ENCODE measurements at regions not wholly inside any gene's neighbourhood (a gene's known extent, or its start where the extent isn't known, plus 50 kb on each side); places are given as distances from the start of the nearest gene placed in this dataset.

- Mint-ChIP-seq H3K4me3 (ENCODE audit: unreplicated experiment) (no peak overlapping the region), H3K27me3 (ENCODE audit: unreplicated experiment) (no peaks in the 10 kb centered on the region), H3K9me3 (ENCODE audit: unreplicated experiment) (peaks cover 2% of the 10 kb centered on the region), H3K4me1 (ENCODE audit: low read depth, unreplicated experiment) (no peaks in the 10 kb centered on the region), H3K36me3 (ENCODE audit: unreplicated experiment) (no peaks in the 10 kb centered on the region), H3K27ac (ENCODE audit: unreplicated experiment) (no peak overlapping the region)
- TF ChIP-seq CTCF (IDR thresholded peaks at IDR 0.05; ENCODE audit: partially characterized antibody, unreplicated experiment), result no peak
- no peak for DNase-seq
These were observed 260.5 kb downstream of the PYDC2 start for GRCh38 chr3:191721390-191721861.

GRCh38 chr3:191721990-191722389 is 261.0 kb downstream of the PYDC2 start:
- H3K36me3 Mint-ChIP-seq (ENCODE audit: unreplicated experiment), result no peaks in the 10 kb centered on the region
- H3K4me1 Mint-ChIP-seq (ENCODE audit: low read depth, unreplicated experiment), result no peaks in the 10 kb centered on the region
- DNase-seq, result no peak
- no peak for TF ChIP-seq CTCF (IDR thresholded peaks at IDR 0.05; ENCODE audit: partially characterized antibody, unreplicated experiment)
- H3K9me3 Mint-ChIP-seq (ENCODE audit: unreplicated experiment), result peaks cover 2% of the 10 kb centered on the region
- no peak overlapping the region for H3K4me3 Mint-ChIP-seq (ENCODE audit: unreplicated experiment)
- no peak overlapping the region for H3K27ac Mint-ChIP-seq (ENCODE audit: unreplicated experiment)
- H3K27me3 Mint-ChIP-seq (ENCODE audit: unreplicated experiment), result no peaks in the 10 kb centered on the region

GRCh38 chr3:191727338-191727737 is 266.4 kb downstream of the PYDC2 start:
- no peaks in the 10 kb centered on the region for H3K27me3 Mint-ChIP-seq (ENCODE audit: unreplicated experiment)
- no peak for DNase-seq
- no peak overlapping the region for H3K27ac Mint-ChIP-seq (ENCODE audit: unreplicated experiment)
- no peak overlapping the region for H3K4me3 Mint-ChIP-seq (ENCODE audit: unreplicated experiment)
- H3K36me3 Mint-ChIP-seq (ENCODE audit: unreplicated experiment), result no peaks in the 10 kb centered on the region
- H3K9me3 Mint-ChIP-seq (ENCODE audit: unreplicated experiment), result peaks cover 2% of the 10 kb centered on the region
- no peak for TF ChIP-seq CTCF (IDR thresholded peaks at IDR 0.05; ENCODE audit: partially characterized antibody, unreplicated experiment)
- no peaks in the 10 kb centered on the region for H3K4me1 Mint-ChIP-seq (ENCODE audit: low read depth, unreplicated experiment)

- H3K27ac Mint-ChIP-seq (ENCODE audit: unreplicated experiment), result no peak overlapping the region
- H3K9me3 Mint-ChIP-seq (ENCODE audit: unreplicated experiment), result no peaks in the 10 kb centered on the region
- H3K4me3 Mint-ChIP-seq (ENCODE audit: unreplicated experiment), result no peak overlapping the region
- DNase-seq, result no peak
- no peak for TF ChIP-seq CTCF (IDR thresholded peaks at IDR 0.05; ENCODE audit: partially characterized antibody, unreplicated experiment)
- no peaks in the 10 kb centered on the region for H3K36me3 Mint-ChIP-seq (ENCODE audit: unreplicated experiment)
- no peaks in the 10 kb centered on the region for H3K27me3 Mint-ChIP-seq (ENCODE audit: unreplicated experiment)
- H3K4me1 Mint-ChIP-seq (ENCODE audit: low read depth, unreplicated experiment), result no peaks in the 10 kb centered on the region
These were observed 267.2 kb downstream of the PYDC2 start for GRCh38 chr3:191728186-191728585.

GRCh38 chr3:191737742-191738141 is 276.8 kb downstream of the PYDC2 start:
- no peaks in the 10 kb centered on the region for H3K4me1 Mint-ChIP-seq (ENCODE audit: low read depth, unreplicated experiment)
- peaks cover 14% of the 10 kb centered on the region for H3K36me3 Mint-ChIP-seq (ENCODE audit: unreplicated experiment)
- no peak for DNase-seq
- H3K27me3 Mint-ChIP-seq (ENCODE audit: unreplicated experiment), result no peaks in the 10 kb centered on the region
- H3K4me3 Mint-ChIP-seq (ENCODE audit: unreplicated experiment), result no peak overlapping the region
- TF ChIP-seq CTCF (IDR thresholded peaks at IDR 0.05; ENCODE audit: partially characterized antibody, unreplicated experiment), result no peak
- peaks cover 6% of the 10 kb centered on the region for H3K9me3 Mint-ChIP-seq (ENCODE audit: unreplicated experiment)
- no peak overlapping the region for H3K27ac Mint-ChIP-seq (ENCODE audit: unreplicated experiment)
